GM23248 (cell line): ENCODE measurements at regions not wholly inside any gene's neighbourhood (a gene's known extent, or its start where the extent isn't known, plus 50 kb on each side); places are given as distances from the start of the nearest gene placed in this dataset.
A peak's percentile ranks its signal among the peaks of the same experiment; 100 is the strongest.
"Not testable (repeated sequence)": the region's sequence is repeated elsewhere in the genome, so short reads cannot be mapped to it uniquely, and the experiment has no call there.

Experiments
- DNase-seq: peaks from one replicate; pipeline ENCODE4 v3.0.0-alpha.2; 2015
- H2AFZ ChIP-seq: fragments of 200-600 bp; sonication (generic); 2 replicates; pipeline ENCODE4 v1.6.1; 2016; ENCODE audit warnings: antibody characterized with exemption
- H3F3A ChIP-seq: fragments of 200-600 bp; sonication (generic); 2 replicates; pipeline ENCODE4 v1.6.1; 2016; ENCODE audit warnings: mild to moderate bottlenecking, antibody characterized with exemption, mixed run types; ENCODE audit not compliant: insufficient read depth
- H3K27ac ChIP-seq: fragments of 200-600 bp; sonication (generic); 2 replicates; pipeline ENCODE4 v1.5.1; 2016; ENCODE audit warnings: mild to moderate bottlenecking
- H3K27me3 ChIP-seq: fragments of 200-600 bp; sonication (generic); replicated peaks from 2 replicates; pipeline ENCODE4 v1.6.1; 2016; ENCODE audit warnings: mild to moderate bottlenecking; ENCODE audit not compliant: insufficient read depth
- H3K36me3 ChIP-seq: fragments of 200-600 bp; sonication (generic); 2 replicates; pipeline ENCODE4 v1.6.1; 2016; ENCODE audit warnings: low read depth, mild to moderate bottlenecking
- H3K4me1 ChIP-seq: fragments of 200-600 bp; sonication (generic); 2 replicates; pipeline ENCODE4 v1.6.1; 2016; ENCODE audit warnings: mild to moderate bottlenecking; ENCODE audit not compliant: insufficient read depth
- H3K4me2 ChIP-seq: fragments of 200-600 bp; sonication (generic); one replicate; pipeline ENCODE4 v1.6.1; 2016; ENCODE audit warnings: mild to moderate bottlenecking; ENCODE audit not compliant: unreplicated experiment
- H3K4me3 ChIP-seq: fragments of 200-600 bp; sonication (generic); 2 replicates; pipeline ENCODE4 v1.5.1; 2016; ENCODE audit warnings: mild to moderate bottlenecking
- H3K79me2 ChIP-seq: fragments of 200-600 bp; sonication (generic); 2 replicates; pipeline ENCODE4 v1.6.1; 2016; ENCODE audit warnings: mild to moderate bottlenecking; ENCODE audit not compliant: insufficient read depth
- H3K9ac ChIP-seq: fragments of 200-600 bp; sonication (generic); 2 replicates; pipeline ENCODE4 v1.6.1; 2016; ENCODE audit warnings: mild to moderate bottlenecking
- H3K9me2 ChIP-seq: fragments of 200-600 bp; sonication (generic); 2 replicates; pipeline ENCODE4 v1.6.1; 2016; ENCODE audit warnings: mixed run types, mild to moderate bottlenecking, moderate library complexity; ENCODE audit not compliant: insufficient read depth
- H3K9me3 ChIP-seq: fragments of 200-600 bp; sonication (generic); one replicate; pipeline ENCODE4 v1.6.1; 2017; ENCODE audit warnings: low read depth
- H4K20me1 ChIP-seq: fragments of 200-600 bp; sonication (generic); 2 replicates; pipeline ENCODE4 v1.6.0; 2016; ENCODE audit not compliant: insufficient read depth
- EZH2 ChIP-seq: fragments of 200-600 bp; sonication (generic); IDR thresholded peaks from 2 replicates; pipeline ENCODE4 v1.6.1; 2018; ENCODE audit warnings: antibody characterized with exemption, mild to moderate bottlenecking; ENCODE audit not compliant: insufficient read depth, poor library complexity, severe bottlenecking
- EZH2phosphoT487 ChIP-seq: fragments of 200-600 bp; sonication (generic); IDR thresholded peaks from 2 replicates; pipeline ENCODE4 v1.6.1; 2018; ENCODE audit warnings: antibody characterized with exemption, moderate library complexity, mild to moderate bottlenecking, low read depth; ENCODE audit not compliant: insufficient read depth
- WGBS, 2 experiments: methylation state at CpG; one replicate each; pipeline ENCODE4 v1.1.6; 2015 to 2017; ENCODE audit warnings: low lambda C conversion rate in 2 of 2, low coverage in 1 of 2; ENCODE audit errors: missing lambda C conversion rate in 2 of 2; 5-methylcytosine and 5-hydroxymethylcytosine counted together
- in situ Hi-C: fragments of 300-500 bp; cut with MboI; formaldehyde crosslinking; loops from 2 replicates; pipeline ENCODE4 v1.15.0; 2020

DNA sequence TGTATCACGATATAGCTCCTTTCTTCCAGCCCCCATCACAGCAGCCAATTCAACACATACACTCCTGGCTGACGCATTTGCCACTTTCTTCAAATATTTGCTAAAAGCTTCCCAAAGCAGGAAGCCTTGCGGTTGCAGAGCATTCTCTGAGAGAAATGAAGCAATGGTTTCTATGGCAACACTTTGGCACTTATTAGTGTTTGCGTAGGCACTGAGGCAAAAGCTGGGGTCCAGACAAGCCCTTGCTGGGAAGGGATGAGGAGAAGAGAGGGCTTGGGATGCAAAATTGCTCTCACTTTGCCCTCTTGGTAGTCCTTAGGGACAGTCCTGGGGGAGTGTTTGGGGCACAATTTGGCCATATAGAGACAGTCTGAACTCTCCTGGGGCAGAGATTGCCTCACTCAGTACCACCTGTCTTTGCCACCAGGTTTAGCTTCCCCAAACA lies 55.0 kb upstream of the PAK3 start:
- Histone ChIP-seq H3K36me3 (no peaks in the 10 kb centered on the region), H3F3A (no peaks in the 10 kb centered on the region), H4K20me1 (no peaks in the 10 kb centered on the region), H3K9me3 (no peaks in the 10 kb centered on the region), H3K9ac (no peak overlapping the region), H3K9me2 (no peaks in the 10 kb centered on the region), H3K79me2 (no peaks in the 10 kb centered on the region), H3K27me3 (no peaks in the 10 kb centered on the region), H3K4me2 (no peak overlapping the region), H3K4me1 (no peaks in the 10 kb centered on the region), H2AFZ (no peak overlapping the region), H3K27ac (no peak overlapping the region), H3K4me3 (no peak overlapping the region)
- TF ChIP-seq EZH2phosphoT487: no peak
- no peak for TF ChIP-seq EZH2
- in situ Hi-C loops: no loop called here
- DNase-seq: peak; percentile 43
- WGBS, 2 experiments: 36 to 44% methylated on average over 4 of the region's 4 CpGs

DNA sequence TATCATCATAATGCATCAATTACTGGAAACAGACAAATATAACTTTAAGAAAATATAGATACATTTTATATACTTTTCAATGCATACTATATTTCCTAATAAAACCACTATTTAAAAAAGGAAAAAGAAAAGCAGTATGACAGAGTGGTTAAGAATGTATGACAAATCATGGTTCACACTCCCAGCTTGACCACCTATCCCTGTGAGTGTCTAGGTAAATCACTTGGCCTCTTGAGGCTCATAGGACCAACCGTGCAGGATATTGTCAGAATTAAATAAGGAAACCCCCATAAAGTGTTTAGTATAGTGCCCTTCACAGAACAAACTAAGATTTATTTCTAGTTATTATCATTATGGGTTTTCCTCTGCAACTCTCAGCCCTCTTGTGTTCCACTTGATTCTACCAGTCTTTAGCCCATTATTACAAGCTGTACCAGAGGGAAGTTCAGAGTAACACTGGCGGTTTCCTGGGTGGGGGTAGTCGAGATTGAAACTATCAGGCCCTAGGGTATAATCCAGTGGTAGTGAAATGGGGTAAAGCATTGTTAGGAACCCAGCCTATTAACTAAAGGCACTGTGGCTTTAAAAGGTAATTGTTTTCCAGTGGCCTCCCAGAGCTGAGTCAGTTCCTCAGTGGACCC lies 55.5 kb upstream of the PAK3 start:
- Histone ChIP-seq H3K79me2 (no peaks in the 10 kb centered on the region), H3K9ac (no peak overlapping the region), H3K4me2 (no peak overlapping the region), H3K4me1 (no peaks in the 10 kb centered on the region), H3K27ac (no peak overlapping the region), H3K9me2 (no peaks in the 10 kb centered on the region), H3K36me3 (no peaks in the 10 kb centered on the region), H4K20me1 (no peaks in the 10 kb centered on the region), H3F3A (no peaks in the 10 kb centered on the region), H2AFZ (no peak overlapping the region), H3K27me3 (no peaks in the 10 kb centered on the region), H3K9me3 (no peaks in the 10 kb centered on the region), H3K4me3 (no peak overlapping the region)
- peak; percentile 7 for DNase-seq
- in situ Hi-C loops: no loop called here
- TF ChIP-seq EZH2 (no peak), EZH2phosphoT487 (no peak)
- WGBS, 2 experiments: 18 to 37% methylated on average over 3 of the region's 3 CpGs

DNA sequence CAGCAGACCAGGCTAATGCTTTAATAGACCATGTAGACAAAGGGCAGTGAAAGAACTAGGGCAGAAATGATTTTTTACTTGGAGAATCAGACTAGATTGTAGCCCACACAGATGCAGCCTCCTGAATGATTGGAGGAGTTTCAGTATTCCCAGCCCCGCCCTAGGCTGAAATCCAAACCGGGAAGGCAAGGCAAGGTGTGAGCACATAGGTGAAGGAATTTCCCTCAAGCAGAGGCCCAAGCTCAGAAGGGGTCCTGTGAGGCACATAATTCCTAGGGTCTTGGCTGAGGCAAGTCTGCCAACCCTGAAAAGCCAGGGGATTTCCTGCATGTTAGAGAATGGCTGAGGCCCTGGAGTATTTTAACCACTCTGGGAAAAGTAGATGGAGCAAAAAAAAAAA lies 56.4 kb upstream of the PAK3 start:
- no peak overlapping the region for H2AFZ ChIP-seq
- no peaks in the 10 kb centered on the region for H3F3A ChIP-seq
- no peaks in the 10 kb centered on the region for H3K79me2 ChIP-seq
- no peak overlapping the region for H3K27ac ChIP-seq
- no peak overlapping the region for H3K9ac ChIP-seq
- no peaks in the 10 kb centered on the region for H3K9me2 ChIP-seq
- no peak for DNase-seq
- H4K20me1 ChIP-seq: no peaks in the 10 kb centered on the region
- 38 to 42% methylated on average over 2 of the region's 2 CpGs for WGBS, 2 experiments
- no peaks in the 10 kb centered on the region for H3K4me1 ChIP-seq
- no peaks in the 10 kb centered on the region for H3K27me3 ChIP-seq
- H3K4me2 ChIP-seq: no peak overlapping the region
- no peaks in the 10 kb centered on the region for H3K36me3 ChIP-seq
- TF ChIP-seq EZH2 (no peak), EZH2phosphoT487 (no peak)
- no peaks in the 10 kb centered on the region for H3K9me3 ChIP-seq
- in situ Hi-C loops: no loop called here
- no peak overlapping the region for H3K4me3 ChIP-seq

DNA sequence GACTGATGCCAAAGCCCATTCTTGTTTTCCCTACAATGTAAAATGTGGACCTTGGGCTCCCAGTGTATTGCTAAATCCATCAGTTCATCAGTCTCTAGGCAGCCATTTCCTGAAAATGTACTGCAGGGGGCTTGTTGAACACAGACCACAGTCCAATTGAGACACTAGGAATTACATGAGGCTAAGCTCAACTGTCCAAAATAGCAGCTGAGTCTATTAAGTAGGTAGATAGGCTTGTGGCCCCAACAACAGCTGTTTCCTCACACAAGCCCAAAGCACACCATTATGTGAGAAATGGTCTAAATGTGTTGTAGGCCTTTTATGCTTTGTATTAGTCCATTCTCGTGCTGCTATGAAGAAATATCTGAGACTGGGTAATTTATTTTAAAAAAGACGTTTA lies 60.0 kb upstream of the PAK3 start:
- H3K9me3 ChIP-seq: no peaks in the 10 kb centered on the region
- H3K4me3 ChIP-seq: no peak overlapping the region
- no peaks in the 10 kb centered on the region for H4K20me1 ChIP-seq
- in situ Hi-C loops: no loop called here
- H3K4me1 ChIP-seq: no peaks in the 10 kb centered on the region
- H3K79me2 ChIP-seq: no peaks in the 10 kb centered on the region
- no peak overlapping the region for H3K9ac ChIP-seq
- no peak overlapping the region for H3K4me2 ChIP-seq
- H3F3A ChIP-seq: no peaks in the 10 kb centered on the region
- no peak overlapping the region for H2AFZ ChIP-seq
- H3K9me2 ChIP-seq: no peaks in the 10 kb centered on the region
- no peaks in the 10 kb centered on the region for H3K36me3 ChIP-seq
- no peaks in the 10 kb centered on the region for H3K27me3 ChIP-seq
- DNase-seq: no peak
- WGBS, 2 experiments: 22 to 24% methylated on average over 2 of the region's 2 CpGs
- H3K27ac ChIP-seq: no peak overlapping the region
- TF ChIP-seq EZH2 (no peak), EZH2phosphoT487 (no peak)

DNA sequence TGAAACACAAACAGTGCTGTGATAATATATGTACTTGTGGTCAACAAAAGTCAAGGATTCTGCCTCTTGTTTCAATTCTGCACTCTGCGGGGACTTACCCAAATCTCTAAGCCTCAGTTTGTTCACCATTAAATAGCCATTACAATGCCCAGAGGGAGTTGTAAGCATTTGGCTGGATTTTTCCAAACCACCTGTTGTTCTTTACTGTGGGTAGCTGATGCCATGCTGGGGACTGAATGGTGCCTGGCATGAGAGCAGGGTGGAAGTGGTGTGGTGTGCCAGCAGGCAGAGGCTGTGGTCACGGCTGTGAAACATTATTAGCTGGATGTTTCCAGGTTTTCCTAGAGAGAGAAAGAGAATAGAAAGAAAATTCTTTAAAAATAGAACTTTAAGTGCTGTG lies 60.7 kb upstream of the PAK3 start:
- no peak for TF ChIP-seq EZH2
- TF ChIP-seq EZH2phosphoT487: no peak
- WGBS, 2 experiments: 46 to 53% methylated on average over 2 of the region's 2 CpGs

DNA sequence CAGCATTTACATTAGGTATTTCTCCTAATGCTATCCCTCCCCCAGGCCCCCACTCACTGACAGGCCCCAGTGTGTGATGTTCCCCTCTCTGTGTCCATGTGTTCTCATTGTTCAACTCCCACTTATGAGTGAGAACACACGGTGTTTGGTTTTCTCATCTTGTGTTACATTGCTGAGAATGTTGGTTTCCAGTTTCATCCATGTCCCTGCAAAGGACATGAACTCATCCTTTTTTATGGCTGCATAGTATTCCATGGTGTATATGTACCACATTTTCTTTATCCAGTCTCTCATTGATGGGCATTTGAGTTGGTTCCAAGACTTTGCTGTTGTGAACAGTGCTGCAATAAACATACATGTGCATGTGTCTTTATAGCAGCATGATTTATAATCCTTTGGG lies 73.0 kb upstream of the PAK3 start:
- H3K79me2 ChIP-seq, H3K4me1 ChIP-seq, in situ Hi-C loops, H3K36me3 ChIP-seq, H3K4me2 ChIP-seq, H4K20me1 ChIP-seq, H2AFZ ChIP-seq, H3K4me3 ChIP-seq, H3K9me2 ChIP-seq, H3K9me3 ChIP-seq, H3K9ac ChIP-seq, DNase-seq, H3K27ac ChIP-seq, H3K27me3 ChIP-seq, H3F3A ChIP-seq: not testable (repeated sequence)
- WGBS, 2 experiments: 33 to 44% methylated on average over 1 of the region's 1 CpG

More for the DNA sequence above, 60.7 kb upstream of the PAK3 start:
- Histone ChIP-seq H3F3A (no peaks in the 10 kb centered on the region), H3K27me3 (no peaks in the 10 kb centered on the region), H3K4me3 (no peak overlapping the region), H3K36me3 (no peaks in the 10 kb centered on the region), H3K27ac (no peak overlapping the region), H3K4me2 (no peak overlapping the region), H3K9me2 (no peaks in the 10 kb centered on the region), H3K79me2 (no peaks in the 10 kb centered on the region), H4K20me1 (no peaks in the 10 kb centered on the region), H3K9me3 (no peaks in the 10 kb centered on the region), H3K9ac (no peak overlapping the region), H3K4me1 (no peaks in the 10 kb centered on the region), H2AFZ (no peak overlapping the region)
- in situ Hi-C loops: no loop called here
- DNase-seq: no peak
